A172 (cell line): ENCODE measurements at regions not wholly inside any gene's neighbourhood (a gene's known extent, or its start where the extent isn't known, plus 50 kb on each side); places are given as distances from the start of the nearest gene placed in this dataset.
"Not testable (repeated sequence)": the region's sequence is repeated elsewhere in the genome, so short reads cannot be mapped to it uniquely, and the experiment has no call there.

Experiments used
- DNase-seq: peaks from one replicate; pipeline ENCODE4 v3.0.0-alpha.2; 2015; ENCODE audit warnings: low spot score

GRCh38 chrX:28472926-28473325 lies 114.3 kb upstream of the IL1RAPL1 start:
- no peak for DNase-seq

- no peak for DNase-seq
These were observed 99.4 kb upstream of the IL1RAPL1 start for GRCh38 chrX:28487818-28488217.

- DNase-seq, result no peak
These were observed 95.9 kb upstream of the IL1RAPL1 start for GRCh38 chrX:28491322-28491721.

GRCh38 chrX:28491941-28492340 lies 95.3 kb upstream of the IL1RAPL1 start:
- DNase-seq, result no peak

GRCh38 chrX:28498658-28499057 lies 88.6 kb upstream of the IL1RAPL1 start:
- DNase-seq, result peak; percentile 63

- DNase-seq, result not testable (repeated sequence)
These were observed 84.6 kb upstream of the IL1RAPL1 start for GRCh38 chrX:28502667-28503066.

GRCh38 chrX:28507650-28508049 lies 79.6 kb upstream of the IL1RAPL1 start:
- DNase-seq, result not testable (repeated sequence)

- DNase-seq, result no peak
These were observed 66.5 kb upstream of the IL1RAPL1 start for GRCh38 chrX:28520786-28521185.

- DNase-seq, result not testable (repeated sequence)
These were observed 58.9 kb upstream of the IL1RAPL1 start for GRCh38 chrX:28528354-28528753.
